OCI-LY1 (cell line): ENCODE measurements at regions not wholly inside any gene's neighbourhood (a gene's known extent, or its start where the extent isn't known, plus 50 kb on each side); places are given as distances from the start of the nearest gene placed in this dataset.

Experiments used
- EZH2 ChIP-seq: fragments of 200-600 bp; sonication (generic), shearing (Covaris generic); IDR thresholded peaks from 2 replicates; pipeline ENCODE4 v1.8.0; 2017; ENCODE audit warnings: borderline replicate concordance, mixed run types, mild to moderate bottlenecking, antibody characterized with exemption, low read length, moderate library complexity, mixed read lengths
- TF ChIP-seq, protein P1 (sequence below): fragments of 200-600 bp; sonication (generic), shearing (Covaris generic); IDR thresholded peaks from 2 replicates; pipeline ENCODE4 v1.5.1; 2017; ENCODE audit warnings: mild to moderate bottlenecking, antibody characterized with exemption, low read length, moderate library complexity, mixed read lengths

- TF ChIP-seq, protein P1, sequence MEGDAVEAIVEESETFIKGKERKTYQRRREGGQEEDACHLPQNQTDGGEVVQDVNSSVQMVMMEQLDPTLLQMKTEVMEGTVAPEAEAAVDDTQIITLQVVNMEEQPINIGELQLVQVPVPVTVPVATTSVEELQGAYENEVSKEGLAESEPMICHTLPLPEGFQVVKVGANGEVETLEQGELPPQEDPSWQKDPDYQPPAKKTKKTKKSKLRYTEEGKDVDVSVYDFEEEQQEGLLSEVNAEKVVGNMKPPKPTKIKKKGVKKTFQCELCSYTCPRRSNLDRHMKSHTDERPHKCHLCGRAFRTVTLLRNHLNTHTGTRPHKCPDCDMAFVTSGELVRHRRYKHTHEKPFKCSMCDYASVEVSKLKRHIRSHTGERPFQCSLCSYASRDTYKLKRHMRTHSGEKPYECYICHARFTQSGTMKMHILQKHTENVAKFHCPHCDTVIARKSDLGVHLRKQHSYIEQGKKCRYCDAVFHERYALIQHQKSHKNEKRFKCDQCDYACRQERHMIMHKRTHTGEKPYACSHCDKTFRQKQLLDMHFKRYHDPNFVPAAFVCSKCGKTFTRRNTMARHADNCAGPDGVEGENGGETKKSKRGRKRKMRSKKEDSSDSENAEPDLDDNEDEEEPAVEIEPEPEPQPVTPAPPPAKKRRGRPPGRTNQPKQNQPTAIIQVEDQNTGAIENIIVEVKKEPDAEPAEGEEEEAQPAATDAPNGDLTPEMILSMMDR = no peak
- no peak for TF ChIP-seq EZH2
These were observed 144.6 kb upstream of the SPACA7 start for GRCh38 chr13:112231451-112232083.
